ENCODE measurements at regions not wholly inside any gene's neighbourhood (a gene's known extent, or its start where the extent isn't known, plus 50 kb on each side); places are given as distances from the start of the nearest gene placed in this dataset.

DNA sequence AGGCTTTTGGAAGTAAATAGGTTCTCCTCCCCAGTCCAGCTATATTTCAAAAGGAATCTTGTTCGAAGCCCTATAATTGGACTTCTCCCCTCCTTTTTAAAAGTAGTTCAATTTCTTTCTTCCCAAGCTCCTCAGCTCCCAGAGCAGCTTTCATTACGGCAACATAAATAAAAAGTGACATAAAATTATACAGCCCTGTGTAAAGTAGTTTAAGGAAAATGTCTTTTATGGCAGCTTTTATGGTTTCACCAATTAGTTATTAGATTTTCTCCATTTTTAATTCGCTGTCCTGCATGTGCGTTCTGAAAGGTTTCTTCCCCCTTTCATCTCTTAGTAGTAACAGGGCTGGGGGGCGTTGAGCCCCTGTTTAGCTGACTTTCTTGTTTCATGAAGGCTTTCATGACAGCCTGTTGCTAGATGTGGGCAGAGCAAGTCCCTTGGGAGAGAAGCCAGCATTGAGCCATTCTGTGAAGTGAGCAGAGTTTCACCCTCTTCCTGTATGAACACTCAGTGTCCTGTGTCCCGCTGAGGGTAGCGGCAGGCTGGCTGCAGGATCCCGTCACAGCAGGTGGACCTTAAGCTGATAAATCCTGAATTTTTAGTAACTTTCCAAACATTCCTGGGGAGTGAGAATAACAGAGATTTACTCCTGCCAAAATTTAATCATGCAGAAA lies 229.7 kb upstream of the SPRED2 start:
- no peak for ATAC-seq
- intact Hi-C loops (cut with micrococcal nuclease; ENCODE audit: unreplicated experiment) (no loop called here), in situ Hi-C loops (cut with HindIII; ENCODE audit: low pct_unique_long_range_greater_than_20kb, low sequenced_read_pairs) (no loop called here)
- no peaks in the 10 kb centered on the region for H3K36me3 ChIP-seq (ENCODE audit: control insufficient read depth, insufficient read depth, low read length)
- CTCF ChIA-PET: no interaction called here
- no TSS peak for BruUV-seq (replicated peaks)
- H3K4me3 ChIP-seq (ENCODE audit: low read depth in 2 of 2, low read length in 2 of 2): no peak overlapping the region
- TF ChIP-seq REST (IDR thresholded peaks at IDR 0.05; ENCODE audit: insufficient read depth in 1 of 2, low read depth in 2 of 2, low read length in 1 of 2) (no peak), TCF7L2 (IDR thresholded peaks at IDR 0.05; ENCODE audit: low read depth, low read length) (no peak), POLR2AphosphoS5 (IDR thresholded peaks at IDR 0.05; ENCODE audit: low read depth, low read length) (no peak), SIN3A (IDR thresholded peaks at IDR 0.05; ENCODE audit: borderline replicate concordance, insufficient read depth, low read depth, low read length) (no peak)
- TF ChIP-seq, protein P1, sequence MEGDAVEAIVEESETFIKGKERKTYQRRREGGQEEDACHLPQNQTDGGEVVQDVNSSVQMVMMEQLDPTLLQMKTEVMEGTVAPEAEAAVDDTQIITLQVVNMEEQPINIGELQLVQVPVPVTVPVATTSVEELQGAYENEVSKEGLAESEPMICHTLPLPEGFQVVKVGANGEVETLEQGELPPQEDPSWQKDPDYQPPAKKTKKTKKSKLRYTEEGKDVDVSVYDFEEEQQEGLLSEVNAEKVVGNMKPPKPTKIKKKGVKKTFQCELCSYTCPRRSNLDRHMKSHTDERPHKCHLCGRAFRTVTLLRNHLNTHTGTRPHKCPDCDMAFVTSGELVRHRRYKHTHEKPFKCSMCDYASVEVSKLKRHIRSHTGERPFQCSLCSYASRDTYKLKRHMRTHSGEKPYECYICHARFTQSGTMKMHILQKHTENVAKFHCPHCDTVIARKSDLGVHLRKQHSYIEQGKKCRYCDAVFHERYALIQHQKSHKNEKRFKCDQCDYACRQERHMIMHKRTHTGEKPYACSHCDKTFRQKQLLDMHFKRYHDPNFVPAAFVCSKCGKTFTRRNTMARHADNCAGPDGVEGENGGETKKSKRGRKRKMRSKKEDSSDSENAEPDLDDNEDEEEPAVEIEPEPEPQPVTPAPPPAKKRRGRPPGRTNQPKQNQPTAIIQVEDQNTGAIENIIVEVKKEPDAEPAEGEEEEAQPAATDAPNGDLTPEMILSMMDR (IDR thresholded peaks at IDR 0.05): no peak
- no peak for DNase-seq (ENCODE audit: low read depth, low spot score)
- no peak overlapping the region for H3K27ac ChIP-seq (ENCODE audit: low read length)
- H3K9me3 ChIP-seq (ENCODE audit: control insufficient read depth, insufficient read depth, low read depth, low read length): no peaks in the 10 kb centered on the region
- POLR2A ChIA-PET: no interaction called here
- no peaks in the 10 kb centered on the region for H3K4me1 ChIP-seq (ENCODE audit: control insufficient read depth, insufficient read depth, low read length)
- no peaks in the 10 kb centered on the region for H3K27me3 ChIP-seq (ENCODE audit: control insufficient read depth, insufficient read depth, low read length)

DNA sequence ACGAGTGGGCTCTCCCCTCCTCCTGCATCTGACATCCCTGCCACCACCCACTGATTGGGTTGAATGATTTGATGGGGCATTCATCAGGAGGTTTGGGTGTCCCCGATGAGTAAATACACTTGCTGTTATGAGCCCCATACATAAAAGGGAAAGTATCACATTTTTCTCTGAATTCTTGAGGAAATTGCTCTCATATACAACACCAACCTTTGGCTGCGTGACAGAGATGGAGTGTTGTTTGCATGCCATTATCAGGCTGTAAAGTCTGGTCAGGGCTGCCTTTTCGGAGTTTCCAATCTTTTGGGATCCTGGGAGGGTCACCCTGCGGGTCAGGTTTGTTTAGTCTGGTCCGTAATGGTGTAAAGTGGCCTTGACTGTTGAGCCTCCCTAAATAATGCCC lies 227.9 kb upstream of the SPRED2 start:
- no peaks in the 10 kb centered on the region for H3K36me3 ChIP-seq (ENCODE audit: control insufficient read depth, insufficient read depth, low read length)
- ChIA-PET CTCF (no interaction called here), POLR2A (no interaction called here)
- no peaks in the 10 kb centered on the region; the same call in 1 of the 2 replicates for H3K27me3 ChIP-seq (ENCODE audit: control insufficient read depth, insufficient read depth, low read length)
- DNase-seq (ENCODE audit: low read depth, low spot score) (no peak), ATAC-seq (no peak)
- intact Hi-C loops (cut with micrococcal nuclease; ENCODE audit: unreplicated experiment): no loop called here
- H3K27ac ChIP-seq (ENCODE audit: low read length): no peak overlapping the region
- TF ChIP-seq REST (IDR thresholded peaks at IDR 0.05; ENCODE audit: insufficient read depth in 1 of 2, low read depth in 2 of 2, low read length in 1 of 2): no peak
- TF ChIP-seq, protein P1 (IDR thresholded peaks at IDR 0.05): no peak
- no peak for TF ChIP-seq POLR2AphosphoS5 (IDR thresholded peaks at IDR 0.05; ENCODE audit: low read depth, low read length)
- TF ChIP-seq TCF7L2 (IDR thresholded peaks at IDR 0.05; ENCODE audit: low read depth, low read length): no peak
- no peak for TF ChIP-seq SIN3A (IDR thresholded peaks at IDR 0.05; ENCODE audit: borderline replicate concordance, insufficient read depth, low read depth, low read length)
- no TSS peak for BruUV-seq (replicated peaks)
- in situ Hi-C loops (cut with HindIII; ENCODE audit: low pct_unique_long_range_greater_than_20kb, low sequenced_read_pairs): no loop called here
- H3K9me3 ChIP-seq (ENCODE audit: control insufficient read depth, insufficient read depth, low read depth, low read length): no peaks in the 10 kb centered on the region
- no peaks in the 10 kb centered on the region for H3K4me1 ChIP-seq (ENCODE audit: control insufficient read depth, insufficient read depth, low read length)
- H3K4me3 ChIP-seq (ENCODE audit: low read depth in 2 of 2, low read length in 2 of 2): no peak overlapping the region

Measured in Panc1 (cell line).